WTC11 (cell line): ENCODE measurements at regions not wholly inside any gene's neighbourhood (a gene's known extent, or its start where the extent isn't known, plus 50 kb on each side); places are given as distances from the start of the nearest gene placed in this dataset.

Source experiments
- SMAD3 ChIP-seq: sonication (generic); formaldehyde crosslinking; IDR thresholded peaks from 2 replicates; pipeline ENCODE4 v1.8.0; 2022; ENCODE audit warnings: missing genetic modification reagents, mild to moderate bottlenecking, borderline replicate concordance
- TF ChIP-seq, protein P1 (sequence below): fragments of 200-600 bp; IDR thresholded peaks from 2 replicates; pipeline ENCODE4 v1.8.0; 2022; ENCODE audit warnings: antibody characterized with exemption

GRCh38 chr10:57169597-57169996, 808.5 kb upstream of the ZWINT start:
- TF ChIP-seq, protein P1, sequence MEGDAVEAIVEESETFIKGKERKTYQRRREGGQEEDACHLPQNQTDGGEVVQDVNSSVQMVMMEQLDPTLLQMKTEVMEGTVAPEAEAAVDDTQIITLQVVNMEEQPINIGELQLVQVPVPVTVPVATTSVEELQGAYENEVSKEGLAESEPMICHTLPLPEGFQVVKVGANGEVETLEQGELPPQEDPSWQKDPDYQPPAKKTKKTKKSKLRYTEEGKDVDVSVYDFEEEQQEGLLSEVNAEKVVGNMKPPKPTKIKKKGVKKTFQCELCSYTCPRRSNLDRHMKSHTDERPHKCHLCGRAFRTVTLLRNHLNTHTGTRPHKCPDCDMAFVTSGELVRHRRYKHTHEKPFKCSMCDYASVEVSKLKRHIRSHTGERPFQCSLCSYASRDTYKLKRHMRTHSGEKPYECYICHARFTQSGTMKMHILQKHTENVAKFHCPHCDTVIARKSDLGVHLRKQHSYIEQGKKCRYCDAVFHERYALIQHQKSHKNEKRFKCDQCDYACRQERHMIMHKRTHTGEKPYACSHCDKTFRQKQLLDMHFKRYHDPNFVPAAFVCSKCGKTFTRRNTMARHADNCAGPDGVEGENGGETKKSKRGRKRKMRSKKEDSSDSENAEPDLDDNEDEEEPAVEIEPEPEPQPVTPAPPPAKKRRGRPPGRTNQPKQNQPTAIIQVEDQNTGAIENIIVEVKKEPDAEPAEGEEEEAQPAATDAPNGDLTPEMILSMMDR, result no peak
- no peak for TF ChIP-seq SMAD3 (CRISPR knock-in tag)
